Endodermal cell (in vitro differentiated cells): ENCODE measurements at regions not wholly inside any gene's neighbourhood (a gene's known extent, or its start where the extent isn't known, plus 50 kb on each side); places are given as distances from the start of the nearest gene placed in this dataset.

Experiments used
- DNase-seq: peaks from one replicate; pipeline ENCODE4 v3.0.0-alpha.2; 2017
- H3K27ac ChIP-seq: 2 replicates; pipeline ENCODE4 v1.5.1; 2013; ENCODE audit warnings: mild to moderate bottlenecking, low read depth, low read length, moderate library complexity
- H3K27me3 ChIP-seq: 2 replicates; pipeline ENCODE4 v1.6.1; 2013; ENCODE audit warnings: mild to moderate bottlenecking, low read length, moderate library complexity; ENCODE audit not compliant: insufficient read depth, control insufficient read depth, poor library complexity, severe bottlenecking
- H3K36me3 ChIP-seq: 2 replicates; pipeline ENCODE4 v1.7.0; 2013; ENCODE audit warnings: mild to moderate bottlenecking, low read length, moderate library complexity; ENCODE audit not compliant: control insufficient read depth, insufficient read depth
- H3K4me1 ChIP-seq: one replicate; pipeline ENCODE4 v1.7.0; 2013; ENCODE audit warnings: low read length; ENCODE audit not compliant: control insufficient read depth, insufficient read depth
- H3K4me3 ChIP-seq: 2 replicates; pipeline ENCODE4 v1.5.1; 2013; ENCODE audit warnings: mild to moderate bottlenecking, low read length, moderate library complexity
- H3K9ac ChIP-seq: 2 replicates; pipeline ENCODE4 v1.6.1; 2013; ENCODE audit warnings: mild to moderate bottlenecking, low read length, moderate library complexity; ENCODE audit not compliant: poor library complexity, severe bottlenecking; ENCODE audit errors: extremely low read depth
- H3K9me3 ChIP-seq: 2 replicates; pipeline ENCODE4 v1.6.1; 2013; ENCODE audit warnings: mild to moderate bottlenecking, low read length, moderate library complexity; ENCODE audit not compliant: control insufficient read depth
- H3K27ac Mint-ChIP-seq: 2 replicates; pipeline ENCODE4 v1.8.0; 2020; ENCODE audit warnings: mixed read lengths
- H3K27me3 Mint-ChIP-seq: 2 replicates; pipeline ENCODE4 v1.8.0; 2021; ENCODE audit warnings: mild to moderate bottlenecking, mixed read lengths; ENCODE audit not compliant: insufficient read depth
- H3K36me3 Mint-ChIP-seq: 2 replicates; pipeline ENCODE4 v1.8.0; 2020; ENCODE audit warnings: low read depth, mixed read lengths
- H3K4me1 Mint-ChIP-seq: 2 replicates; pipeline ENCODE4 v1.8.0; 2020; ENCODE audit warnings: mixed read lengths
- H3K4me3 Mint-ChIP-seq: 2 replicates; pipeline ENCODE4 v1.8.0; 2020; ENCODE audit warnings: mild to moderate bottlenecking, moderate library complexity, mixed read lengths
- H3K9me3 Mint-ChIP-seq: 2 replicates; pipeline ENCODE4 v1.8.0; 2020; ENCODE audit warnings: mild to moderate bottlenecking, mixed read lengths
- WGBS, 2 experiments: methylation state at CpG; one replicate each; pipeline versions ENCODE4 v1.1.5 to v1.1.7; 2013; ENCODE audit warnings: missing lambda C conversion rate in 2 of 2, mixed read lengths in 1 of 2; ENCODE audit not compliant: insufficient coverage in 1 of 2, insufficient read length in 1 of 2; 5-methylcytosine and 5-hydroxymethylcytosine counted together
- TF ChIP-seq, protein P1 (sequence below): fragments of 200-600 bp; sonication (generic); conservative IDR thresholded peaks from 2 replicates; pipeline ENCODE4 v1.5.0; 2021; ENCODE audit warnings: antibody characterized with exemption, mild to moderate bottlenecking

DNA sequence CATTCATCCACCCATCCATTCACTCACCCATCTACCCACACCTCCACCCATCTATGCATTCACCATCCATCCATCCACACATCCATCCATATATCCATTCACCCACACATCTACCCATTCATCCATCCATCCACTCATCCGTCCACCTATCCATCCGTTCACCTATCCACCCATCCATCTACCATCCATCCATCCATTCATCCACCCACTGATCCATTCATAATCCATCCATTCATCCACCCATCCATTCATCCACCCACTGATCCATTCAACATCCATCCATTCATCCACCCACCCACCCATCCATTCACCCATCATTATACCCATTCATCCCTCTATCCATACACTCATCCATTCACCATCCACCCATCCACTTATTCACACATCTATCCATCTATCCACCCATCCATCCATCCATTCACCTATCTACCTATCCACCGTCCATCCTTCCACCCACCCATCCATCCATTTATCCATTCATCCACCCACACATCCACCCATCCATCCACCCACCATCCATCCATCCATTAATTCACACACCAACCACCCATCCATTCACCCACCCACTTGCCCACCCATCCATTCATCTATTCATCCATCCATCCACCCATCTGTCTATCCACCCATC is 336.5 kb upstream of the IRX4 start:
- Mint-ChIP-seq H3K27me3 (peaks cover 6% of the 10 kb centered on the region), H3K27ac (no peak overlapping the region), H3K36me3 (no peaks in the 10 kb centered on the region), H3K9me3 (peaks cover 2% of the 10 kb centered on the region), H3K4me1 (no peaks in the 10 kb centered on the region), H3K4me3 (no peak overlapping the region)
- Histone ChIP-seq H3K4me1 (no peaks in the 10 kb centered on the region), H3K9me3 (no peaks in the 10 kb centered on the region), H3K9ac (no peak overlapping the region), H3K27me3 (no peaks in the 10 kb centered on the region), H3K36me3 (no peaks in the 10 kb centered on the region), H3K4me3 (no peak overlapping the region), H3K27ac (no peak overlapping the region)
- WGBS, 2 experiments, result 89 to 91% methylated on average over 3 of the region's 3 CpGs
- TF ChIP-seq, protein P1, sequence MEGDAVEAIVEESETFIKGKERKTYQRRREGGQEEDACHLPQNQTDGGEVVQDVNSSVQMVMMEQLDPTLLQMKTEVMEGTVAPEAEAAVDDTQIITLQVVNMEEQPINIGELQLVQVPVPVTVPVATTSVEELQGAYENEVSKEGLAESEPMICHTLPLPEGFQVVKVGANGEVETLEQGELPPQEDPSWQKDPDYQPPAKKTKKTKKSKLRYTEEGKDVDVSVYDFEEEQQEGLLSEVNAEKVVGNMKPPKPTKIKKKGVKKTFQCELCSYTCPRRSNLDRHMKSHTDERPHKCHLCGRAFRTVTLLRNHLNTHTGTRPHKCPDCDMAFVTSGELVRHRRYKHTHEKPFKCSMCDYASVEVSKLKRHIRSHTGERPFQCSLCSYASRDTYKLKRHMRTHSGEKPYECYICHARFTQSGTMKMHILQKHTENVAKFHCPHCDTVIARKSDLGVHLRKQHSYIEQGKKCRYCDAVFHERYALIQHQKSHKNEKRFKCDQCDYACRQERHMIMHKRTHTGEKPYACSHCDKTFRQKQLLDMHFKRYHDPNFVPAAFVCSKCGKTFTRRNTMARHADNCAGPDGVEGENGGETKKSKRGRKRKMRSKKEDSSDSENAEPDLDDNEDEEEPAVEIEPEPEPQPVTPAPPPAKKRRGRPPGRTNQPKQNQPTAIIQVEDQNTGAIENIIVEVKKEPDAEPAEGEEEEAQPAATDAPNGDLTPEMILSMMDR, result no peak
- no peak for DNase-seq

DNA sequence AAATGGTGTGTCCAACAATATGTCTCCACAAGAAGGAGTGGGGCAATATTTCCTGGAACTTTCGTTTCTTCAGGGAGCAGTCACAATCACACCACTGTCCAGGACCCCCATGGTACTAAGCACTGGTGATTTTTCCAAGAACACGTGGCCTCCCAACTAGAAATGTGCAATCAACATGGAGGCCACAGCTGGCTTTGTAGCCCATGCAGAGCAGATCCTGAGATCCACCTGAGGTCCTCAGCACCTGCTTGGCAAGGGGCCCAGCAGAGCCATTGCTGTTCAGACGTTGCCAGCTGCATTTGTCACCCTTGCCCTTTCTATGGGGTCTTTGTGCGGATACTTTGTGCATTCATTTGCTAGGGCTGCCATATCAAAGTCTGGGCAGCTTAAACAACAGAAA is 334.5 kb upstream of the IRX4 start:
- no peaks in the 10 kb centered on the region for H3K27me3 ChIP-seq
- H3K4me3 ChIP-seq, result no peak overlapping the region
- no peaks in the 10 kb centered on the region for H3K36me3 Mint-ChIP-seq
- H3K36me3 ChIP-seq, result no peaks in the 10 kb centered on the region
- H3K27ac ChIP-seq, result no peak overlapping the region
- H3K9me3 Mint-ChIP-seq, result peaks cover 2% of the 10 kb centered on the region
- H3K4me1 ChIP-seq, result no peaks in the 10 kb centered on the region
- H3K4me3 Mint-ChIP-seq, result no peak overlapping the region
- no peak for DNase-seq
- peaks cover 4% of the 10 kb centered on the region for H3K27me3 Mint-ChIP-seq
- H3K9me3 ChIP-seq, result no peaks in the 10 kb centered on the region
- H3K27ac Mint-ChIP-seq, result no peak overlapping the region
- no peak overlapping the region for H3K9ac ChIP-seq
- H3K4me1 Mint-ChIP-seq, result no peaks in the 10 kb centered on the region
- TF ChIP-seq, protein P1, result no peak
- WGBS, 2 experiments, result 83 to 97% methylated on average over 3 to 4 of the region's 4 CpGs

DNA sequence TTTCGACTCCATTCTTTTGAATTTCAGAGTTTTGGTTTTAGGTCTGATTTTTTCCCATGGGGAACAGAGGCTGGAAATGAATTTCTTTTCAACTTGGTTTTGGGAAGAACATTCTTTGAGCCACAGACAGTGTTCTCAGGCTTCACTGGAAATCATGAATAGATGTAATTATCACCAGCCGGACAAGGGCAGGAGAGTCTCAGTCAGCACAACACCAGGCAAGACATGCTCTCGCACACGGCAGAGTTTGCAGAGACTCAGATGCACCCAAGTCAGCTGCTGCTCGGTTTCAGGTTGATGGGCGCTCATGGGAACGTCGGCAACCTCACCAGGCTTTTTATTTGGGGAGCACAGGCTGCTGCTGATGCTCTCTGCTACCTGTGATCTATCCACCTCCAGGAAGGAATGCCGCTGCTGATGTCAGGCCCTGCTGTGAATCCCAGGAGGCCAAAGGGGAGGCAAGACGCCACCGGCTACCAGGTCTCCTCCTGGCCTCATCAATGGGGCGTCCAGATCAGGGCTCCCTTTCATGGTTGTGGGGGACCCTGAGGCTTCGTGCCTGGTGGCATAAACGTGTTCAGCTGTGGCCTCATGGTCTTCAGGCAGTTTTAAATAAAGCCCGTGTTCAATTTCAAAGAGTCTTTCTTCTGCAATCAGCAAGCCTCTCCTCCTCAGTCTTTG is 332.3 kb upstream of the IRX4 start:
- no peaks in the 10 kb centered on the region for H3K4me1 Mint-ChIP-seq

More for the DNA sequence above, 332.3 kb upstream of the IRX4 start:
- Mint-ChIP-seq H3K36me3 (no peaks in the 10 kb centered on the region), H3K9me3 (peaks cover 2% of the 10 kb centered on the region), H3K27me3 (peaks cover 4% of the 10 kb centered on the region), H3K27ac (no peak overlapping the region), H3K4me3 (no peak overlapping the region)
- no peak for DNase-seq
- H3K27me3 ChIP-seq, result no peaks in the 10 kb centered on the region
- H3K36me3 ChIP-seq, result no peaks in the 10 kb centered on the region
- no peaks in the 10 kb centered on the region for H3K9me3 ChIP-seq
- TF ChIP-seq, protein P1, result no peak
- 87 to 88% methylated on average over 13 to 15 of the region's 15 CpGs for WGBS, 2 experiments
- no peak overlapping the region for H3K27ac ChIP-seq
- H3K4me1 ChIP-seq, result no peaks in the 10 kb centered on the region
- H3K9ac ChIP-seq, result no peak overlapping the region
- no peak overlapping the region for H3K4me3 ChIP-seq
